ENCODE measurements at regions not wholly inside any gene's neighbourhood (a gene's known extent, or its start where the extent isn't known, plus 50 kb on each side); places are given as distances from the start of the nearest gene placed in this dataset.
A peak's percentile ranks its signal among the peaks of the same experiment; 100 is the strongest.

DNA sequence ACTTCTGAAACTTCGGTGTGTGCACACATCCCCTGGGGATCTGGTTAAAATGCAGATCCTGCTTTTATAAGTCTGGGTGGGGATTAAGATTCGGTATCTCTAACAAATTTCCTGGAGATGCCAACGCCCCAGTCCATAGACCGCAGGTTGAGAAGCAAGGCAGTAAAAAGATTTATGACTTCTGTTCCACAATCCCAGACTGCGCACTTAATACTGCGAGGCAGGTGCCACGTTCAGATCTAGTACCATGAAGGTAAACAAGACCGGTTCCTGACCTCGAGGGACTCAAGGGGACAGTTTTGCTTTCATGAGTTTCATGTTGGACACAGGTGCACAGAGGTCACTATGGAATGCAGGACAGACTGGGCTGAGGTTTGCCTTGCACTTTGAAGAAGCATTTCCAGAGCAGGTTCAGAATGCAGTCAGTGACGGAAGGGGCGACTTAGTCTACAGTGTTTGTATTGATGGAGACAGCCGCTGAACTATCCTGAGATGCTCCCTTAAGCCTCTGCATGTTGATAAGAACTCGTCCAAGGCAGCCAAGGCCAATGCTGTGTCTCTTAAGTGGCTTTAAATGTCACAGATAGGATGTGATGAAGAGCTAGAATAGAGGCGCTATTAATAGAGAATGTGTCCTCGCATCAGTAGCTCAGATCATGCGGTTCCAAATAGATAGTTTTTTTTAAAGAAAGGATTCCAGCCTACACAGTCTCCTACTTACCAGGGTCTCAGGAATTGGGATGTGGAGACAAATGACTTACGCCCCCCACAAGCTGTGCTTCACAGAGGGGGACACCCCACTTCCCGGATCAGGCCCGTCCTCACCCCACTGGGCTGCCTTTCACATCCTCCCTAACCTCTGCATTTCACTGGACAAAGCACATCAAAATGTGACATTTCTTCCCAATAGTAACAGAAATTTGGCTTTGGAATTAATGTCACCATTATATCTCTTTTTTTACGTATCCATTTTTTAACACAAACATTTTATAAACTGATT lies 97.1 kb upstream of the IRS2 start:
- no peak overlapping the region for H3K4me3 ChIP-seq (ENCODE audit: low read depth in 1 of 3, low read length in 3 of 3)
- FAIRE-seq, result no peak
- H3K36me3 ChIP-seq (ENCODE audit: control insufficient read depth in 3 of 3, insufficient read depth in 2 of 3, low read depth in 1 of 3, low read length in 3 of 3), result no peaks in the 10 kb centered on the region

GRCh38 chr13:109881961-109882558 lies 95.7 kb upstream of the IRS2 start:
- FAIRE-seq (no peak), DNase-seq (no peak)
- H3K9me3 ChIP-seq (ENCODE audit: control insufficient read depth in 2 of 2, insufficient read depth in 1 of 2, low read depth in 1 of 2, low read length in 1 of 2), result no peaks in the 10 kb centered on the region
- no peaks in the 10 kb centered on the region for H3K36me3 ChIP-seq (ENCODE audit: control insufficient read depth in 3 of 3, insufficient read depth in 2 of 3, low read depth in 1 of 3, low read length in 3 of 3)
- 83 to 93% (median 86%) methylated on average over 14 of the region's 14 CpGs for WGBS, 3 donors
- H3K27ac ChIP-seq (ENCODE audit: low read depth in 1 of 3, low read length in 2 of 3), result no peak overlapping the region
- no peaks in the 10 kb centered on the region for H3K4me1 ChIP-seq (ENCODE audit: control insufficient read depth in 3 of 3, insufficient read depth in 2 of 3, low read depth in 1 of 3, low read length in 2 of 3)
- no peak overlapping the region for H3K4me3 ChIP-seq (ENCODE audit: low read depth in 1 of 3, low read length in 3 of 3)
- peaks cover 0 to 4% (median 0%) of the 10 kb centered on the region in 3 donors for H3K27me3 ChIP-seq (ENCODE audit: control insufficient read depth in 3 of 3, insufficient read depth in 3 of 3, low read length in 3 of 3)

More for the DNA sequence above, 97.1 kb upstream of the IRS2 start:
- WGBS, 3 donors, result 42 to 71% (median 53%) methylated on average over 20 of the region's 20 CpGs
- Histone ChIP-seq H3K27me3 (ENCODE audit: control insufficient read depth in 3 of 3, insufficient read depth in 3 of 3, low read length in 3 of 3) (peaks cover 0 to 4% (median 0%) of the 10 kb centered on the region in 3 donors), H3K27ac (ENCODE audit: low read depth in 1 of 3, low read length in 2 of 3) (no peak overlapping the region), H3K9me3 (ENCODE audit: control insufficient read depth in 2 of 2, insufficient read depth in 1 of 2, low read depth in 1 of 2, low read length in 1 of 2) (peaks cover 0 to 3% of the 10 kb centered on the region in 2 donors), H3K4me1 (ENCODE audit: control insufficient read depth in 3 of 3, insufficient read depth in 2 of 3, low read depth in 1 of 3, low read length in 2 of 3) (no peaks in the 10 kb centered on the region)
- peak; percentile 77 to 91 for DNase-seq

- WGBS, 3 donors, result 91 to 94% (median 92%) methylated on average over 14 of the region's 14 CpGs
- Histone ChIP-seq H3K27me3 (ENCODE audit: control insufficient read depth in 3 of 3, insufficient read depth in 3 of 3, low read length in 3 of 3) (peaks cover 0 to 4% (median 0%) of the 10 kb centered on the region in 3 donors), H3K4me3 (ENCODE audit: low read depth in 1 of 3, low read length in 3 of 3) (no peak overlapping the region), H3K36me3 (ENCODE audit: control insufficient read depth in 3 of 3, insufficient read depth in 2 of 3, low read depth in 1 of 3, low read length in 3 of 3) (no peaks in the 10 kb centered on the region), H3K27ac (ENCODE audit: low read depth in 1 of 3, low read length in 2 of 3) (no peak overlapping the region), H3K4me1 (ENCODE audit: control insufficient read depth in 3 of 3, insufficient read depth in 2 of 3, low read depth in 1 of 3, low read length in 2 of 3) (no peaks in the 10 kb centered on the region), H3K9me3 (ENCODE audit: control insufficient read depth in 2 of 2, insufficient read depth in 1 of 2, low read depth in 1 of 2, low read length in 1 of 2) (no peaks in the 10 kb centered on the region)
- no peak for DNase-seq
- no peak for FAIRE-seq
Measured at GRCh38 chr13:109881347-109881725, 95.0 kb upstream of the IRS2 start.

DNA sequence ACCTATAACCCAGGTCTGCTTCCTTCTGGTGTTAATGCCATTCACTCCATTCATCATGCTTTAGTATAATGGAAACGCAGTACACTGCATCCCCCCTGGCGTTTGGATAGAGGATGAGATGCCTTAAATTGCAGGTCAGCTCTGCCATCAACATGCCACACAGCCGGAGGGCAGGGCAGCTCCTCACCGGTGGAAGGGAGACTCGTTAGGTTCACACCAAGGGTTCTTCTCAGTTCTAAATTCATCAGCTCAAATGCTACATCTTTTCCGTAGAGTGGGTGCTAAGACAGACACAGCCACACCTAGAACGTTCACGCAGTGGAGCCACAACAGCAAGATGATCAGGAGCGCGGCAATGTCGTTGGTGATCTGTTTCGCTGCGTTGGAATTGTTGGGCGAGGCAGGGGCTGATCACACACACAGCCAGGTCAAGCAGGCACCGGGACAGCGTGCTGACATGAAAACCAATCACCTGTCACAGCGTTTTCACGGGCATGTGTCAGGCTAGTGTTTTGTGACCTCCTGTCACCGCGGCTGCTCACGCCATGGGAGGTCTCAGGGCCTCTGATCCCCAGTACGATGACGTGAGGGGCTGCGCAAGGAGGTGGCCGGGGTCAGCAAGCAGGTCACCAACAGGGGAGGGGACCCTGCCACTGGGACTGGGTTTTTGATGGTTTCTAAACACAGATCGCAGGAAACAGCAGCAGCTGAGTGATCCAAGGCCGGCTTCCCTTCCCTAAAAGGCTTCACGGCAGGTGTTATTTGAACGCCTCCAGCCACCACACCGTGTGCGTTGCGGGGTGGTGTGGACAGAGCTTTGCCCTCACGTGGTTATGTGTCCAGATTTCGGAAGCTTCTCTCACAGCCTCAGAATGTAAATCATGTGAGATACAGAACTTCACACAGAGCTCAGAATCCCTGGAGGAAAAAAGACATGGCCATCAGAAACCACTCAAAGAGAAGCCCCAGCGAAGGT lies 94.3 kb upstream of the IRS2 start:
- FAIRE-seq (no peak), DNase-seq (no peak)

DNA sequence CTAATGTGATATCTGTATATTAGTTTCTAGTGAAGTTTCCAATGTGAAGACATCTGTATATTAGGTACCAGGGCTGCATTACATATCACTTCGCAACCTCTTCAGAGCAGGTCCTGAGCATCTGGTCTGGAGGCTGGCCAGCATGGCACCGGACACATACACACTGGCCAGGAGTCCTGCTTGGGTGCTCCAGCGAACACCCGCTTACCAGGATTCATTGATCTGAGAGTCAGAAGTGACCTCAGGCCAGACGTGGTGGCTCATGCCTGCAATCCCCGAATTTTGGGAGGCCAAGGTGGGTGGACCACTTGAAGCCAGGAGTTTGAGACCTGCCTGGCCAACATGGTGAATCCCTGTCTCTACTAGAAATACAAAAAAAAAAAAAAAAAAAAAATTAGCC lies 93.0 kb upstream of the IRS2 start:
- Histone ChIP-seq H3K4me3 (ENCODE audit: low read depth in 1 of 3, low read length in 3 of 3) (no peak overlapping the region), H3K9me3 (ENCODE audit: control insufficient read depth in 2 of 2, insufficient read depth in 1 of 2, low read depth in 1 of 2, low read length in 1 of 2) (no peaks in the 10 kb centered on the region), H3K27ac (ENCODE audit: low read depth in 1 of 3, low read length in 2 of 3) (no peak overlapping the region), H3K4me1 (ENCODE audit: control insufficient read depth in 3 of 3, insufficient read depth in 2 of 3, low read depth in 1 of 3, low read length in 2 of 3) (peaks cover 0 to 4% (median 0%) of the 10 kb centered on the region in 3 donors), H3K36me3 (ENCODE audit: control insufficient read depth in 3 of 3, insufficient read depth in 2 of 3, low read depth in 1 of 3, low read length in 3 of 3) (no peaks in the 10 kb centered on the region), H3K27me3 (ENCODE audit: control insufficient read depth in 3 of 3, insufficient read depth in 3 of 3, low read length in 3 of 3) (peaks cover 0 to 2% (median 0%) of the 10 kb centered on the region in 3 donors)
- WGBS, 3 donors, result 92 to 93% (median 92%) methylated on average over 6 of the region's 6 CpGs
- DNase-seq (no peak), FAIRE-seq (no peak)

More for the DNA sequence above, 94.3 kb upstream of the IRS2 start:
- 88 to 92% (median 88%) methylated on average over 35 of the region's 35 CpGs for WGBS, 3 donors
- Histone ChIP-seq H3K27ac (ENCODE audit: low read depth in 1 of 3, low read length in 2 of 3) (no peak overlapping the region), H3K36me3 (ENCODE audit: control insufficient read depth in 3 of 3, insufficient read depth in 2 of 3, low read depth in 1 of 3, low read length in 3 of 3) (no peaks in the 10 kb centered on the region), H3K27me3 (ENCODE audit: control insufficient read depth in 3 of 3, insufficient read depth in 3 of 3, low read length in 3 of 3) (peaks cover 0 to 4% (median 0%) of the 10 kb centered on the region in 3 donors), H3K9me3 (ENCODE audit: control insufficient read depth in 2 of 2, insufficient read depth in 1 of 2, low read depth in 1 of 2, low read length in 1 of 2) (no peaks in the 10 kb centered on the region), H3K4me3 (ENCODE audit: low read depth in 1 of 3, low read length in 3 of 3) (no peak overlapping the region), H3K4me1 (ENCODE audit: control insufficient read depth in 3 of 3, insufficient read depth in 2 of 3, low read depth in 1 of 3, low read length in 2 of 3) (no peaks in the 10 kb centered on the region)

DNA sequence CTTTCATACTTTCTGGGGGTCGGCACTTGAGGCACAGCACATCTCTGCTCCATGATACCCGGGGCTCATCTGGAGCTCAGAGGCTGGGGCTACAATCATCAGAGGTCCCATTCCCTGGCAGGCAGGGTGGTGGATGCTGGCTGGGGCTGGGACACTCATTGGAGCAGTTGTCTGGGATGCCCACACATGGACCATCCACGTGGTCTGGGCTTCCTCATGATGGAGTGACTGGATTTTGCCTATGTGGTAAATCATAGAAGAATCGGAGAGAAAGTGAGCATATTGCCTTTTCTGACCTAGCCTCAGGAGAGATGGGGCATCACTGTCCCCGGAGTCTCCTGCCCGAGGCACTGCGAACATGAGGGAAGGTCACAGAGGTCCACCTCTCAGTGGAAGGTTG lies 91.4 kb upstream of the IRS2 start:
- FAIRE-seq, result no peak
- WGBS, 3 donors, result 91 to 97% (median 92%) methylated on average over 7 of the region's 7 CpGs
- H3K27me3 ChIP-seq (ENCODE audit: control insufficient read depth in 3 of 3, insufficient read depth in 3 of 3, low read length in 3 of 3), result peaks cover 0 to 2% (median 0%) of the 10 kb centered on the region in 3 donors
- no peak overlapping the region for H3K4me3 ChIP-seq (ENCODE audit: low read depth in 1 of 3, low read length in 3 of 3)
- H3K27ac ChIP-seq (ENCODE audit: low read depth in 1 of 3, low read length in 2 of 3), result no peak overlapping the region
- peaks cover 0 to 10% (median 0%) of the 10 kb centered on the region in 3 donors for H3K4me1 ChIP-seq (ENCODE audit: control insufficient read depth in 3 of 3, insufficient read depth in 2 of 3, low read depth in 1 of 3, low read length in 2 of 3)
- H3K9me3 ChIP-seq (ENCODE audit: control insufficient read depth in 2 of 2, insufficient read depth in 1 of 2, low read depth in 1 of 2, low read length in 1 of 2), result no peaks in the 10 kb centered on the region
- no peak for DNase-seq
- H3K36me3 ChIP-seq (ENCODE audit: control insufficient read depth in 3 of 3, insufficient read depth in 2 of 3, low read depth in 1 of 3, low read length in 3 of 3), result no peaks in the 10 kb centered on the region

DNA sequence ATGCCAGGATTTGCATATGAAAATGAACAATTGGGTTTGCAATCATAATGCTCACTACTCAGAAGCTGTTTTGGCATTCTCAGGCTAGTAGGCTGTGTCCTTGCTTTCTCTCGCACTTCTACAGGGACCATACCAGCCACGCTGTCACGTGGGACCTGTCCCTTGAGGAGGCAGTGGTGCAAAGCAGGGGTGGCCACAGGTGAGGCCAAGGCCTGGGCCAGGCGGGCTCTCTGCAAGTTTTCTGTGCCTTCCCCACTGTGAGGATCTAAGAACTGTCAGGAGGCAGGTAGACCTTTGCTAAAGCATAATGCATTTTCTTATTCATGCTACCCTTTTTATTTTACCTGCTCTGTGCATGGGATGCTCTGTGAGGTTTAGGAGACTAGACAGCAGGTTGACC lies 89.4 kb upstream of the IRS2 start:
- H3K4me1 ChIP-seq (ENCODE audit: control insufficient read depth in 3 of 3, insufficient read depth in 2 of 3, low read depth in 1 of 3, low read length in 2 of 3), result peaks cover 0 to 10% (median 0%) of the 10 kb centered on the region in 3 donors
- 69 to 88% (median 80%) methylated on average over 4 of the region's 4 CpGs for WGBS, 3 donors
- DNase-seq (no peak), FAIRE-seq (no peak)
- no peak overlapping the region for H3K27ac ChIP-seq (ENCODE audit: low read depth in 1 of 3, low read length in 2 of 3)
- no peaks in the 10 kb centered on the region for H3K36me3 ChIP-seq (ENCODE audit: control insufficient read depth in 3 of 3, insufficient read depth in 2 of 3, low read depth in 1 of 3, low read length in 3 of 3)
- H3K27me3 ChIP-seq (ENCODE audit: control insufficient read depth in 3 of 3, insufficient read depth in 3 of 3, low read length in 3 of 3), result no peaks in the 10 kb centered on the region
- no peaks in the 10 kb centered on the region for H3K9me3 ChIP-seq (ENCODE audit: control insufficient read depth in 2 of 2, insufficient read depth in 1 of 2, low read depth in 1 of 2, low read length in 1 of 2)
- H3K4me3 ChIP-seq (ENCODE audit: low read depth in 1 of 3, low read length in 3 of 3), result no peak overlapping the region
